Suprapubic skin (tissue), 4 donors: ENCODE measurements at regions not wholly inside any gene's neighbourhood (a gene's known extent, or its start where the extent isn't known, plus 50 kb on each side); places are given as distances from the start of the nearest gene placed in this dataset.

ENCODE experiments used
- EP300 ChIP-seq: sonication (generic); formaldehyde crosslinking; IDR thresholded peaks from one replicate; pipeline ENCODE4 v1.6.1; 2017; ENCODE audit warnings: antibody characterized with exemption
- POLR2A ChIP-seq, 2 donors: fragments of 450-650 bp; IDR thresholded peaks; one replicate each; pipeline ENCODE4 v1.6.1; 2017; ENCODE audit warnings: antibody characterized with exemption in 2 of 2, mild to moderate bottlenecking in 2 of 2, moderate library complexity in 2 of 2
- POLR2AphosphoS5 ChIP-seq, 3 donors: sonication (generic); formaldehyde crosslinking; IDR thresholded peaks; one replicate each; pipeline ENCODE4 v1.6.1; 2017; ENCODE audit warnings: antibody characterized with exemption in 3 of 3
- TF ChIP-seq, protein P1 (sequence below), 2 donors: fragments of 200-600 bp in 1 of 2; fragments of 450-650 bp in 1 of 2; sonication (generic) in 1 of 2; IDR thresholded peaks; one replicate each; pipeline ENCODE4 v1.5.1; 2016 to 2019; ENCODE audit warnings: antibody characterized with exemption in 2 of 2, mild to moderate bottlenecking in 1 of 2, moderate library complexity in 1 of 2

- TF ChIP-seq, protein P1, sequence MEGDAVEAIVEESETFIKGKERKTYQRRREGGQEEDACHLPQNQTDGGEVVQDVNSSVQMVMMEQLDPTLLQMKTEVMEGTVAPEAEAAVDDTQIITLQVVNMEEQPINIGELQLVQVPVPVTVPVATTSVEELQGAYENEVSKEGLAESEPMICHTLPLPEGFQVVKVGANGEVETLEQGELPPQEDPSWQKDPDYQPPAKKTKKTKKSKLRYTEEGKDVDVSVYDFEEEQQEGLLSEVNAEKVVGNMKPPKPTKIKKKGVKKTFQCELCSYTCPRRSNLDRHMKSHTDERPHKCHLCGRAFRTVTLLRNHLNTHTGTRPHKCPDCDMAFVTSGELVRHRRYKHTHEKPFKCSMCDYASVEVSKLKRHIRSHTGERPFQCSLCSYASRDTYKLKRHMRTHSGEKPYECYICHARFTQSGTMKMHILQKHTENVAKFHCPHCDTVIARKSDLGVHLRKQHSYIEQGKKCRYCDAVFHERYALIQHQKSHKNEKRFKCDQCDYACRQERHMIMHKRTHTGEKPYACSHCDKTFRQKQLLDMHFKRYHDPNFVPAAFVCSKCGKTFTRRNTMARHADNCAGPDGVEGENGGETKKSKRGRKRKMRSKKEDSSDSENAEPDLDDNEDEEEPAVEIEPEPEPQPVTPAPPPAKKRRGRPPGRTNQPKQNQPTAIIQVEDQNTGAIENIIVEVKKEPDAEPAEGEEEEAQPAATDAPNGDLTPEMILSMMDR (IDR thresholded peaks at IDR 0.05), result no peak
- no peak for TF ChIP-seq EP300
- TF ChIP-seq POLR2A (IDR thresholded peaks at IDR 0.05), result no peak
- TF ChIP-seq POLR2AphosphoS5 (IDR thresholded peaks at IDR 0.05), result no peak
Observed at GRCh38 chr16:35325936-35326335, 1866.5 kb downstream of the TP53TG3F start.
